ENCODE measurements at regions not wholly inside any gene's neighbourhood (a gene's known extent, or its start where the extent isn't known, plus 50 kb on each side); places are given as distances from the start of the nearest gene placed in this dataset.
"Not testable (repeated sequence)": the region's sequence is repeated elsewhere in the genome, so short reads cannot be mapped to it uniquely, and the experiment has no call there.

GRCh38 chr6:119527231-119527578 is 177.6 kb upstream of the MAN1A1 start:
- FAIRE-seq: no peak

DNA sequence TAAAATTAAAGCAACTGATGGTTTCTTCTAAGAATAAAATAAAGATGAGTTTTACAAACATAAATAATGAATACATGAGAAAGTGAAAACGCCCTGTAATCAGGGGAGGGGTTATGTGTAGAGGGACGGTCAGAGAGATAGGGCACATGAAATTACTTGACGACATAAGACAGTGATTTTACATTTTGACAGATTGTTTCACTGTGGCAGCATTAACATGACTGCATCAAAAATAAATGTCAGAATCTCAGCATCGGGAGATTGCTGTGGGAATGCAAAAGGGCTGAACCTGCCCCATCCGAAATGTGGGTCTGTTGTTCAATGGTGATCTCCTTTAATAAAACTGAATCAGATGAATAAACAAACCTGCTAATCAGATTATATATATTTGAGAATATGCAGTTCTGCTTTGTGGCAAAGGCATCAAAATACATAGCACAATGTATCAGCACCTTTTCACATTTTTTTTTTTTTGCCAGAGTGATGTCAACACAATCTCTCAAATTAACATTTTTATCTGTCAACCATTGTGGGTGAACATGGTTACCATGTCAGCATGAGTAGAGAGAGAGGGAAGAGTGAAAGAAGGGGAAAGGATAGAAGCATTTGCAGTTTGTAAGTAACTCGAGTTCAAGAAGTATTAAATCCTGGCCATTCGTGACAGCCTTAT is 177.1 kb upstream of the MAN1A1 start:
- FAIRE-seq: no peak

DNA sequence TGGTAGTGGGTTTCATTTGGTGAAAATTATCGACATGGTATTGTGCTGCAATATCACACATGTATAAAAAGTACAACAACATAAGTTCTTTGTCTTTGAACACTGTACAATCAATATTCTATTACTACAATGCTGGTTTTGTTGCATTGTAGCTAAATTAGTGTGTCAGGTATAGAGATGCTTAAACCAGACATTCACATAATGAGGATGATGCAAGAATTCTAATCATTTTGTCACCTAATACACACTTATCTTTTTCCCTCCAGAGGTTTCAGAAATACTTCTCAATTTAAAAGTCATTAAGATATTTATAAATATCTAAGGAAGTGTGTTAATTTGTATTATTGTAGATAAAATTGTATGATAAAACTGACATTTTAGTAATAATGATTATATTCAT is 174.8 kb upstream of the MAN1A1 start:
- no peak for FAIRE-seq

GRCh38 chr6:119523556-119523955 is 174.0 kb upstream of the MAN1A1 start:
- FAIRE-seq: no peak

GRCh38 chr6:119521251-119521650 is 171.7 kb upstream of the MAN1A1 start:
- no peak for FAIRE-seq

- no peak for FAIRE-seq
Observed at GRCh38 chr6:119517428-119517827, 167.9 kb upstream of the MAN1A1 start.

- FAIRE-seq: no peak
Observed at GRCh38 chr6:119514345-119514744, 164.8 kb upstream of the MAN1A1 start.

DNA sequence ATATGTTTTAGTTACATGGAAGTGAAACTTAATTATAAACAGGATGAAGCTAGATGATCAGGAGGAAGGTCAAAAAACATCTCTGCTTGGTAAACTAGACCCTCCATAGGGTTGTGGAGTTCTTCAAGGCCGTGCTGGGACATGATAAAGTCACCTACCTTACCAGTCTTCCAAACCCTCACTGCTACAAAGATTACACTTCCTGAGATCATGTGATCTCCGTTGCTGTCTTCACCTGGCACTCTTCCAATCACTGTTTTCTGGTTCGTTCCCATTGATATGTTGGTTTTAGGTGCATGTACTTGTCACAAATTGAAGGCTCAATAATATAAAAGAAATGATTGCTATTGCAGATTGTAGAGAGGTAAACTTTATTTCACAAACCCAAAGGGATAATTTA is 161.5 kb upstream of the MAN1A1 start:
- no peak for FAIRE-seq

DNA sequence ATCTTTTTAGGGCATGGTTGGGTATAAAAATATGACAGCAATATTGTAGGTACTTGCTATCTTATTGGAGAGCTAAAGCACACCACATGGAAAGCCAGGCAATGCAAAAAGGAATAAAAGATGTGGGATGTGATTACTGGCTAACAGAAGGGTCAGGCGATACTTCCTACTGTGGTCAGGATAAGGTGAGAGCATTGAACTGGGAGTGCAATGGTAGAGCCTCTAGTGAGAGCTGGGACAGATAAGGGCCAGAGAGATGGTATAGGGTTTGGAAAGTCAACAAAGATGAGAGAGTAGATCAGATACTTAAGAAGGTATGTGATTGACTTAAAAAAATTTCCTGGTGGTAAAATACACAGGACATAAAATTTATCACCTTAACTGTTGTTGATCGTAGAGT is 160.7 kb upstream of the MAN1A1 start:
- no peak for FAIRE-seq

DNA sequence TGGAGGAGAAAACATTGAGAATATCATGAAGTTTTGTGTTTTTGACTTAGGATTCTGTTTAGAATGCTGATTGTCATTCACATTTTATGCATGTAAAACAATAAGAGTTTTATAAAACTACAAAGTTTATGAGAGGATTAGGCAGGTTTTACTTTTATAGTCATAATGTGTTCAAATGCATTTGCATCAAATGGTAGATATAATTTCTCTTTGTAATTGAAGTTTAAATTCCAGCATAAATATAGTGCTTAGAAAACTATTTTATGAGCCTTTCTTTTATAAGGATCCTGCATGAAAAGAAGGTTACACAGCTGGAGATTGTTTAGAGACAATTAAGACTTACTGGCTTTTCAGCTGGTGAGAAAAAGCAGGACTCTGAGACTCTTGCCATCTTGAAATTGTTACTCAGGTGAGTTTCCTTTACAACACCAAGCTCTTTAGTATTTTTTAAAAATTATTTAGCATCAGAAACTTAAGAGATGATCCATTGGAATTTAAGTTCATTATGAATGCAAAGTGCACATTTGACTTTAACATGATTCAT is 157.1 kb upstream of the MAN1A1 start:
- FAIRE-seq: peak; percentile 39

DNA sequence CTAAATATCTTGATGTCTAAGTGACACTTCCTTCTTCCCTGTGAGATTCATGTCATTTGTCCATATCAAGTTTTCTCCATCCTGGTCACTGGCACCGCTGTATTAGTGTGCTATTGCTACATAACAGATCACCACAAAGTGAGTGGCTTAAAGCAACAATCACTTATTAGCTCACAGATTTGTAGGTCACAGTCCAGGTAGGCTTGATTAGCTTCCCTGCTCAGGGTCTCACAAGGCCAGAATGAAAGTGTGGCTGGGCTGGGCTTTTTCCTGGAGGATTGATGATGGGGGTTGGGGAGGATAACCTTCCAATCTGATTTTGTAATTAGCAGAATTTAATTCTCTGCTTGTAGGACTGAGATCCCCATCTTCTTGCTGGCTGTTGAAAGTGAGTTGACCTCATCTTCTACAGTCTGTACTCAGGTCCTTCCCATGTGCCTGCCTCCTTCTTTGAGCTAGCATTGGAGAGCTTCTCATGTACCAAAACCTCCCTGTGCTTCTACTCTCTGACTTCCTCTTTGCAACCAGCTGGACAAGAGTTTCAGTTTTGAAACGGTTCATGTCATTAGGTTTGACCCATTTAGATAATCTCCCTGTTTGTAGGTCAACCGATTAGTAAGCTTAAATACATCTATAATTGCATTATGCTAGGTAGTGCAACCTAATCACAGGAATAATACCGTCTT is 152.4 kb upstream of the MAN1A1 start:
- FAIRE-seq: no peak

DNA sequence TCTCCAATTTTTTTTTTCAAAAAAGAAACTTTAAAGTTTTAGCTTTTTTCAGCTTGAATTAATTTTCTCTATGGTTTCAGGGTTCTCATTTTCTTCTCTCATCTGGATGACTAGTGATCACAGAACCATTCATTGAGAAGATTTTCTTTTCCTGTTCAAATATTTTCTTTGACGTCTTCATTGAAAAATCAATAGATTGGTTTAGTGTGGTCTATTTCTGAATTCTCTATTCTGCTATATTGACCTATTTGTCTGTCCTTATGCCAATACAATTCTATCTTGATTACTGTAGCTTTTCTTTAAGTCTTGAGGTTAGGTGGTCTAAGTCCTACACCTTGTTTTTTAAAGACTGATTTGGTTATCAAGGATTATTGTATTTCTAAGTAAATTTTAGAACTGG is 150.2 kb upstream of the MAN1A1 start:
- FAIRE-seq: no peak

DNA sequence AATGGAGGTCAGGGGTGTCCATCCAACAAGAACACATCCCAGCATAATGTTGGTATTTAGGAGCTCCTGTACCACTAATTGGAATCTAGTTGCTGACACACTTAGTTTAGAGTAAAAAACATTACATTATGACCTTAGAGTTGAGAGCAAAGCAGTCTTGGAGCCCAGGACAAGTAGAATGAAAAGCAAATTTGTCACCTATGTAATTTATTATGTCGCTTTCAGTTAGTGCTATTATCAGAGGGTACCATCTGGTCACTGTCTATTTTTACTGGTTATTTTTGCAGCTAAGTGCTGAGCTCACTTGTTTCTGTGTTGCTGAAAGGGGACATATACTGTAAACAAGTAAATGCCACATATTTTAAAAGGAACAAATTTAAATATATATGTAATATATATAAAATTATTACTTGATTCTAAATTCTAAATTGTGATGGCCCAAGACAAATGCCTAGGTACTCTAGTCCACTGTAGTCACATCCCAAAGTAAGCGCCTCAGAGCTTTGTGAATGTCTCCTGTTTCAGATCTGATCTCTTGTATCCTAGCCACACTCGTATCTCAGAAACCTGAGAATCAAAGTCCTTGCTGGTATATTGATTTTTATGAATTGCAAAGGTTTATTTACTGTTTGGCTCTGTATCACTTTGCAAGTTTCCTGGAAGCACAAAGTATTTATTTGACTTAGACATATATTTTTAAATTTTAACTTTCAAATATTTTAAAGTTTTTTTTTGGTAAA is 148.6 kb upstream of the MAN1A1 start:
- FAIRE-seq: no peak

- no peak for FAIRE-seq
Observed at GRCh38 chr6:119495230-119495683, 145.7 kb upstream of the MAN1A1 start.

- FAIRE-seq: no peak
Observed at GRCh38 chr6:119493980-119494379, 144.4 kb upstream of the MAN1A1 start.

GRCh38 chr6:119491112-119491511 is 141.6 kb upstream of the MAN1A1 start:
- not testable (repeated sequence) for FAIRE-seq

GRCh38 chr6:119490050-119490449 is 140.5 kb upstream of the MAN1A1 start:
- not testable (repeated sequence) for FAIRE-seq

DNA sequence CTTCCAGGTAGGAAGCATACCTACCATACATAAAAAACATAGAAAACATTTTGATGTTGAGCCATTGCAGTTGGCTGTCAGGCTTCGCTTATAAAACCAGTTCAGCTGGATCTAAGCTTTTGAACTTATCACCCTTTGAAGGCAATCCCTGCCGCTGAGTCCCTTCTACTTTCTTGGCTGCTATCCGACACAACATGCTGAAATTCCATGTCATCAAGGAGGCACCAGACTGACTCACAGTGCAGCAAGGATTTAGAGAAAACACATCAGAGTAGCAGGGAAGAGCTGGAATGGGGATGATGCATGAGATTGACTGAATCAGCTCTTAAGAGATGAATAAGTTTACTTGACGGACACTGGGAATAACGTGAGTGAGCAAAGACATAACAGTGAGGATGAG is 135.0 kb upstream of the MAN1A1 start:
- FAIRE-seq: no peak

DNA sequence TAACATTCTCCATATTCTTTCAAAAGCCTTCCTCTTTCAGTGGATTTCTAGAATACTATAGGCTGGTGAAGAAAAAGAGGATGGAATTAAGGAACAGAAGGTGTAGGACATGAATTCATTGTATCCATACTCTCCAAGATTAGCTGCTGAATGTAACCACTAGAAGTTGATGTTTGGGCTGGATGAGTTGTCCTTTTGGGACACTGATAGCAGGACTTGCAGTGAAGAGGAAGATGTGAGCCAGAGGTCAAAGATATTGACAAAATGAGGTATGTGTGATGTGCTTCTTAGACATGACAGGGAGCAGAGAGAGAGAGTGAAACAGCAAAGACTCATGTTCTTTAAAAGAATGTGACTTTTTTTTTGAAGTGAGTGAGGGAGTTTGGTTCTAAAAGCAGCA is 134.3 kb upstream of the MAN1A1 start:
- FAIRE-seq: no peak

GRCh38 chr6:119482850-119483285 is 133.3 kb upstream of the MAN1A1 start:
- no peak for FAIRE-seq

- no peak for FAIRE-seq
Observed at GRCh38 chr6:119481976-119482375, 132.4 kb upstream of the MAN1A1 start.

- FAIRE-seq: no peak
Observed at GRCh38 chr6:119480961-119481497, 131.5 kb upstream of the MAN1A1 start.

Data from endometrium (tissue), 2 donors.